SK-N-SH (cell line): ENCODE measurements at regions not wholly inside any gene's neighbourhood (a gene's known extent, or its start where the extent isn't known, plus 50 kb on each side); places are given as distances from the start of the nearest gene placed in this dataset.

ENCODE experiments used
- CTCF ChIA-PET: fragments of 300-600, 350-600 bp; formaldehyde crosslinking; extraction: SDS; loops from one replicate; lab custom pipeline; 2021; lab: Yijun Ruan, JAX
- POLR2A ChIA-PET: fragments of 350-600 bp; sonication (Branson Sonifier 250); formaldehyde crosslinking; extraction: SDS; loops from one replicate; lab custom pipeline; 2020; ENCODE audit warnings: antibody characterized with exemption, inconsistent platforms; lab: Yijun Ruan, JAX
- DNase-seq: peaks from one replicate; pipeline ENCODE4 v3.0.0; 2012
- H2AFZ ChIP-seq: fragments of 200-600 bp; sonication (generic); 2 replicates; pipeline ENCODE4 v1.8.1; 2016; ENCODE audit warnings: antibody characterized with exemption, mild to moderate bottlenecking, low read depth
- H3F3A ChIP-seq: fragments of 200-600 bp; sonication (generic); replicated peaks from 2 replicates; pipeline ENCODE3; 2016; ENCODE audit warnings: antibody characterized with exemption, mild to moderate bottlenecking; ENCODE audit not compliant: insufficient read depth
- H3K27ac ChIP-seq, 2 experiments: fragments of 200-500 bp in 1 of 2; fragments of 200-600 bp in 1 of 2; sonication (Bioruptor generic) in 1 of 2; sonication (generic), shearing (Covaris generic) in 1 of 2; 2 replicates each; pipeline versions ENCODE4 v1.5.1 to v1.6.1; 2014 to 2016; ENCODE audit warnings: low read depth in 2 of 2, inconsistent platforms in 1 of 2, low read length in 1 of 2, mild to moderate bottlenecking in 1 of 2, mixed read lengths in 1 of 2
- H3K27me3 ChIP-seq: fragments of 200-600 bp; sonication (generic), shearing (Covaris generic); 2 replicates; pipeline ENCODE4 v1.6.1; 2016; ENCODE audit warnings: mixed run types; ENCODE audit not compliant: insufficient read depth
- H3K36me3 ChIP-seq, 2 experiments: fragments of 200-500 bp in 1 of 2; fragments of 200-600 bp in 1 of 2; sonication (Bioruptor generic) in 1 of 2; sonication (generic) in 1 of 2; replicated peaks in 1 of 2; 2 replicates each; pipeline versions ENCODE3 to v1.5.1; 2014 to 2016; ENCODE audit warnings: low read length in 1 of 2, mild to moderate bottlenecking in 1 of 2; ENCODE audit not compliant: insufficient read depth in 2 of 2, control insufficient read depth in 1 of 2
- H3K4me1 ChIP-seq, 2 experiments: fragments of 200-500 bp in 1 of 2; fragments of 200-600 bp in 1 of 2; sonication (Bioruptor generic) in 1 of 2; sonication (generic), shearing (Covaris generic) in 1 of 2; 2 replicates each; pipeline versions ENCODE4 v1.5.1 to v1.6.1; 2014 to 2016; ENCODE audit warnings: low read depth in 1 of 2, low read length in 1 of 2, mixed run types in 1 of 2; ENCODE audit not compliant: insufficient read depth in 2 of 2, control insufficient read depth in 1 of 2
- H3K4me2 ChIP-seq: fragments of 200-600 bp; sonication (generic), shearing (Covaris generic); 2 replicates; pipeline ENCODE4 v1.6.1; 2017; ENCODE audit warnings: mixed run types
- H3K4me3 ChIP-seq, 2 experiments: fragments of 200-500 bp in 1 of 2; fragments of 200-600 bp in 1 of 2; sonication (Bioruptor generic) in 1 of 2; sonication (generic), shearing (Covaris generic) in 1 of 2; 2 replicates each; pipeline versions ENCODE4 v1.5.1 to v1.8.1; 2014 to 2016; ENCODE audit warnings: low read depth in 2 of 2, inconsistent platforms in 1 of 2, low read length in 1 of 2, mild to moderate bottlenecking in 1 of 2, mixed read lengths in 1 of 2, moderate library complexity in 1 of 2
- H3K79me2 ChIP-seq: fragments of 200-600 bp; sonication (generic); 2 replicates; pipeline ENCODE4 v1.8.1; 2017; ENCODE audit warnings: mild to moderate bottlenecking; ENCODE audit not compliant: insufficient read depth
- H3K9ac ChIP-seq: fragments of 200-600 bp; sonication (generic); 2 replicates; pipeline ENCODE4 v1.6.1; 2017; ENCODE audit warnings: mixed run types
- H3K9me2 ChIP-seq: fragments of 200-600 bp; sonication (generic); 2 replicates; pipeline ENCODE4 v1.6.1; 2017; ENCODE audit warnings: mixed run types
- H3K9me3 ChIP-seq: fragments of 200-600 bp; sonication (generic); 2 replicates; pipeline ENCODE4 v1.6.1; 2017; ENCODE audit warnings: mixed run types, mild to moderate bottlenecking, moderate library complexity
- H4K20me1 ChIP-seq: fragments of 200-600 bp; sonication (generic); 2 replicates; pipeline ENCODE4 v1.6.1; 2017; ENCODE audit warnings: mild to moderate bottlenecking, mixed run types; ENCODE audit not compliant: insufficient read depth
- CTCF ChIP-seq: fragments of 200-600 bp; sonication (generic); IDR thresholded peaks from 2 replicates; pipeline ENCODE4 v1.6.1; 2017; ENCODE audit warnings: antibody characterized with exemption, mild to moderate bottlenecking, moderate library complexity
- EZH2phosphoT487 ChIP-seq: fragments of 200-600 bp; sonication (generic); IDR thresholded peaks from 2 replicates; pipeline ENCODE4 v1.6.1; 2017; ENCODE audit warnings: low read depth, mixed run types, mild to moderate bottlenecking, antibody characterized with exemption, moderate library complexity, borderline replicate concordance
- FOSL2 ChIP-seq: IDR thresholded peaks from 2 replicates; pipeline ENCODE4 v1.4.0; 2012; ENCODE audit warnings: low read depth, mild to moderate bottlenecking, moderate library complexity, borderline replicate concordance
- GATA2 ChIP-seq: sonication (generic); formaldehyde crosslinking; IDR thresholded peaks from 2 replicates; pipeline ENCODE4 v1.5.0; 2020; ENCODE audit warnings: mild to moderate bottlenecking, missing genetic modification reagents
- JUND ChIP-seq: IDR thresholded peaks from 2 replicates; pipeline ENCODE4 v1.4.0; 2012
- MAX ChIP-seq: IDR thresholded peaks from 2 replicates; pipeline ENCODE4 v1.4.0; 2012; ENCODE audit warnings: low read depth
- MEF2A ChIP-seq: IDR thresholded peaks from 2 replicates; pipeline ENCODE4 v1.4.0; 2012; ENCODE audit warnings: low read depth, borderline replicate concordance
- MXI1 ChIP-seq: IDR thresholded peaks from 2 replicates; pipeline ENCODE4 v1.6.1; 2012; ENCODE audit warnings: mild to moderate bottlenecking, low read depth, low read length, improper control_type of control experiment
- NRF1 ChIP-seq: IDR thresholded peaks from 2 replicates; pipeline ENCODE4 v1.6.1; 2012; ENCODE audit warnings: low read depth, mild to moderate bottlenecking, low read length
- POLR2AphosphoS5 ChIP-seq: IDR thresholded peaks from 2 replicates; pipeline ENCODE4 v1.6.1; 2012; ENCODE audit warnings: low read depth, low read length
- RCOR1 ChIP-seq: fragments of 150-350 bp; IDR thresholded peaks from 2 replicates; pipeline ENCODE4 v1.6.1; 2017; ENCODE audit warnings: antibody characterized with exemption, low read length
- RXRA ChIP-seq: IDR thresholded peaks from 2 replicates; pipeline ENCODE4 v1.4.0; 2012; ENCODE audit warnings: low read depth, mild to moderate bottlenecking, borderline replicate concordance
- SMC3 ChIP-seq: IDR thresholded peaks from 2 replicates; pipeline ENCODE4 v1.6.1; 2012; ENCODE audit warnings: low read depth, low read length, improper control_type of control experiment
- TEAD4 ChIP-seq: IDR thresholded peaks from 2 replicates; pipeline ENCODE4 v1.4.0; 2012; ENCODE audit warnings: mild to moderate bottlenecking, borderline replicate concordance; ENCODE audit not compliant: insufficient read depth
- YY1 ChIP-seq: IDR thresholded peaks from 2 replicates; pipeline ENCODE4 v1.4.0; 2012; ENCODE audit warnings: low read depth, mild to moderate bottlenecking
- WGBS: methylation state at CpG from one replicate; pipeline ENCODE4 v1.1.6; 2017; ENCODE audit warnings: low lambda C conversion rate; 5-methylcytosine and 5-hydroxymethylcytosine counted together

- no peak for TF ChIP-seq FOSL2
- no peak for TF ChIP-seq CTCF
- no peak for TF ChIP-seq GATA2 (CRISPR knock-in tag)
- TF ChIP-seq SMC3, result no peak
- TF ChIP-seq RCOR1, result no peak
- no peak for TF ChIP-seq MAX
- TF ChIP-seq JUND, result no peak
- TF ChIP-seq, all 33 proteins: peak for 0
These were observed 75.8 kb downstream of the RBFOX3 start (continued) for GRCh38 chr17:79534851-79535727.

- no peak overlapping the region for H3K4me3 ChIP-seq
- peaks cover 0 to 22% of the 10 kb centered on the region in 2 experiments; a peak in 1 of 4 replicates for H3K4me1 ChIP-seq
- H3K27ac ChIP-seq, result no peak overlapping the region
- H3K36me3 ChIP-seq, result no peaks in the 10 kb centered on the region
- no peaks in the 10 kb centered on the region for H3K79me2 ChIP-seq
- H3K9me2 ChIP-seq, result no peaks in the 10 kb centered on the region
- no peak overlapping the region for H2AFZ ChIP-seq
- H3K9ac ChIP-seq, result no peak overlapping the region
- H3K4me2 ChIP-seq, result no peak overlapping the region
- POLR2A ChIA-PET, result no interaction called here
- WGBS, result 38% methylated on average over 11 of the region's 11 CpGs
- H3K9me3 ChIP-seq, result no peaks in the 10 kb centered on the region
- no peaks in the 10 kb centered on the region for H3F3A ChIP-seq
- CTCF ChIA-PET, result interaction anchor here (1.0 kb wide), 1 partner anchor 78 kb away, joined by 3 read pairs; no protein-coding TSS in a partner anchor
- DNase-seq, result no peak
- H4K20me1 ChIP-seq, result no peaks in the 10 kb centered on the region
- H3K27me3 ChIP-seq, result peaks cover 11% of the 10 kb centered on the region
- no peak for TF ChIP-seq RXRA
- no peak for TF ChIP-seq MEF2A
- TF ChIP-seq EZH2phosphoT487, result no peak
- no peak for TF ChIP-seq POLR2AphosphoS5
- no peak for TF ChIP-seq GATA2 (CRISPR knock-in tag)
- TF ChIP-seq MXI1, result no peak
- no peak for TF ChIP-seq TEAD4
- no peak for TF ChIP-seq FOSL2
- TF ChIP-seq NRF1, result no peak
- no peak for TF ChIP-seq YY1
These were observed 76.7 kb downstream of the RBFOX3 start for GRCh38 chr17:79534111-79534510.
